Neural crest cell (in vitro differentiated cells): ENCODE measurements at regions not wholly inside any gene's neighbourhood (a gene's known extent, or its start where the extent isn't known, plus 50 kb on each side); places are given as distances from the start of the nearest gene placed in this dataset.

Experiments used
- DNase-seq: peaks from one replicate; pipeline ENCODE4 v3.0.0; 2021; ENCODE audit warnings: low read depth, mixed read lengths, low spot score
- H3K27ac Mint-ChIP-seq: one replicate; pipeline ENCODE4 v1.8.0; 2021; ENCODE audit warnings: mild to moderate bottlenecking, mixed read lengths; ENCODE audit not compliant: unreplicated experiment
- H3K27me3 Mint-ChIP-seq: 2 replicates; pipeline ENCODE4 v1.8.0; 2021; ENCODE audit warnings: low read depth, mild to moderate bottlenecking, mixed read lengths
- H3K36me3 Mint-ChIP-seq: 2 replicates; pipeline ENCODE4 v1.8.0; 2021; ENCODE audit warnings: low read depth, mild to moderate bottlenecking, mixed read lengths
- H3K4me1 Mint-ChIP-seq: 2 replicates; pipeline ENCODE4 v1.8.0; 2021; ENCODE audit warnings: mixed read lengths
- H3K4me3 Mint-ChIP-seq: one replicate; pipeline ENCODE4 v1.8.0; 2021; ENCODE audit warnings: mild to moderate bottlenecking, mixed read lengths
- H3K9me3 Mint-ChIP-seq: 2 replicates; pipeline ENCODE4 v1.8.0; 2021; ENCODE audit warnings: mixed read lengths
- TF ChIP-seq, protein P1 (sequence below): fragments of 200-600 bp; sonication (generic); conservative IDR thresholded peaks from 2 replicates; pipeline ENCODE4 v1.5.0; 2021; ENCODE audit warnings: antibody characterized with exemption, mild to moderate bottlenecking

DNA sequence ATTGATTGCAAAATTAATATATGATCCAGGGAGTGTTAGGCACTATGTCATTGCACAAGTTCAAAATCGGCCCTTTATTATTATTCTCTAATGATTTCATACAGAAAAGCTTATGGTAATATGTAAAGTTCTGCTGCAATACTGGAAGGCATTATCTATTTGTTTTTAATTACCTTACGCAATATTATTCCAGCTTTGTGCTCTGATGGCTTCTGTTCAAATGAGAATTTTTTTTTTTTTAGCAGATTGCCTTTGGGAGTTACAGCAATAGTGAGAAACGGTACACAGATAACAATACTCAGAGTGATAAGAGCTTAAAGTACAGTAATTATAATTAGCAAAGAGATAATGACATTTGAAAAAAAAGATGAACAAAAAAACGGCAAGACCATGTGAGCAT, 602.2 kb upstream of the ALCAM start:
- Mint-ChIP-seq H3K27me3 (no peaks in the 10 kb centered on the region), H3K36me3 (no peaks in the 10 kb centered on the region), H3K4me1 (peaks cover 7% of the 10 kb centered on the region), H3K27ac (no peak overlapping the region), H3K4me3 (no peak overlapping the region), H3K9me3 (peaks cover 2% of the 10 kb centered on the region)
- DNase-seq, result no peak
- TF ChIP-seq, protein P1, sequence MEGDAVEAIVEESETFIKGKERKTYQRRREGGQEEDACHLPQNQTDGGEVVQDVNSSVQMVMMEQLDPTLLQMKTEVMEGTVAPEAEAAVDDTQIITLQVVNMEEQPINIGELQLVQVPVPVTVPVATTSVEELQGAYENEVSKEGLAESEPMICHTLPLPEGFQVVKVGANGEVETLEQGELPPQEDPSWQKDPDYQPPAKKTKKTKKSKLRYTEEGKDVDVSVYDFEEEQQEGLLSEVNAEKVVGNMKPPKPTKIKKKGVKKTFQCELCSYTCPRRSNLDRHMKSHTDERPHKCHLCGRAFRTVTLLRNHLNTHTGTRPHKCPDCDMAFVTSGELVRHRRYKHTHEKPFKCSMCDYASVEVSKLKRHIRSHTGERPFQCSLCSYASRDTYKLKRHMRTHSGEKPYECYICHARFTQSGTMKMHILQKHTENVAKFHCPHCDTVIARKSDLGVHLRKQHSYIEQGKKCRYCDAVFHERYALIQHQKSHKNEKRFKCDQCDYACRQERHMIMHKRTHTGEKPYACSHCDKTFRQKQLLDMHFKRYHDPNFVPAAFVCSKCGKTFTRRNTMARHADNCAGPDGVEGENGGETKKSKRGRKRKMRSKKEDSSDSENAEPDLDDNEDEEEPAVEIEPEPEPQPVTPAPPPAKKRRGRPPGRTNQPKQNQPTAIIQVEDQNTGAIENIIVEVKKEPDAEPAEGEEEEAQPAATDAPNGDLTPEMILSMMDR, result no peak

DNA sequence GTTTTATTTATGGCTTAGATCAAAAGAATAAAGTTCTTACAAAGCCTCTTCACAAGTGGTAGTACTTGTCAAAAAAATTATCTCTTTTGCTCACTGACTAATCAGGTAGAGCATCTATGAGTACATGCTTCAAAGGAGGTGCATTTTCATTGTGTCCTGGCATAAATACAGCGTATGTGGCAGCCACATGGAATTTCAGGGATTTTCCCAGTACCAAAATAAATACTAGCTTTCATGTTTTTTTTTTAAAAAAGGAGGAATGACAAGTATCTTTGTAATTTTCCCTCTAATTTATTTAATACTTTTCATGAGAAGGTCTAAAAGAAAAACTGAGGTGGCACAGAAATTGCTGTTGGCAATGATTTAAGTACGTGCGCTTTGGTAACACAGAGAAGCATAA, 597.8 kb upstream of the ALCAM start:
- no peak for DNase-seq
- H3K27ac Mint-ChIP-seq, result no peak overlapping the region
- no peaks in the 10 kb centered on the region for H3K9me3 Mint-ChIP-seq
- no peaks in the 10 kb centered on the region for H3K27me3 Mint-ChIP-seq
- TF ChIP-seq, protein P1, result no peak
- no peaks in the 10 kb centered on the region for H3K36me3 Mint-ChIP-seq
- H3K4me1 Mint-ChIP-seq, result no peaks in the 10 kb centered on the region
- H3K4me3 Mint-ChIP-seq, result no peak overlapping the region

DNA sequence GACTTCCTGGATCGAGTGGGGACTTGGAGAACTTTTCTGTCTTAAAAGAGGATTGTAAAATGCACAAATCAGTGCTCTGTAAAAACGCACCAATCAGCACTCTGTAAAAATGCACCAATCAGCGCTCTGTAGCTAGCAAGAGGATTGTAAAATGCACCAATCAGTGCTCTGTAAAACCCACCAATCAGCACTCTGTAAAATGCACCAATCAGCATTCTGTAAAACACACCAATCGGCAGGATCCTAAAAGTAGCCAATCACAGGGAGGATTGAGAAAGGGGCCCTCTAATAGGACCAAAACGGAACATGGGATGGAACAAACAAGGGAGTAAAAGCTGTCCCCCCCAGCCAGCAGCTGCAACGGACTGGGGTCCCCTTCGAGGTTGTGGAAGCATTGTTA, 587.4 kb upstream of the ALCAM start:
- no peak for DNase-seq
- Mint-ChIP-seq H3K36me3 (peaks cover 3% of the 10 kb centered on the region), H3K27me3 (no peaks in the 10 kb centered on the region), H3K9me3 (peaks cover 4% of the 10 kb centered on the region), H3K4me1 (no peaks in the 10 kb centered on the region), H3K4me3 (no peak overlapping the region), H3K27ac (no peak overlapping the region)
- TF ChIP-seq, protein P1, result no peak

- Mint-ChIP-seq H3K4me1 (peaks cover 6% of the 10 kb centered on the region), H3K27me3 (no peaks in the 10 kb centered on the region), H3K36me3 (peaks cover 7% of the 10 kb centered on the region), H3K9me3 (peaks cover 4% of the 10 kb centered on the region), H3K27ac (no peak overlapping the region), H3K4me3 (no peak overlapping the region)
- TF ChIP-seq, protein P1, result no peak
- DNase-seq, result no peak
Observed at GRCh38 chr3:104781112-104781511, 585.6 kb upstream of the ALCAM start.

GRCh38 chr3:104785947-104786346, 580.8 kb upstream of the ALCAM start:
- H3K4me3 Mint-ChIP-seq, result no peak overlapping the region
- H3K27me3 Mint-ChIP-seq, result no peaks in the 10 kb centered on the region
- DNase-seq, result no peak
- TF ChIP-seq, protein P1, result no peak
- no peaks in the 10 kb centered on the region for H3K9me3 Mint-ChIP-seq
- H3K27ac Mint-ChIP-seq, result peak overlapping the region; percentile 81
- H3K36me3 Mint-ChIP-seq, result peaks cover 4% of the 10 kb centered on the region
- peaks cover 24% of the 10 kb centered on the region for H3K4me1 Mint-ChIP-seq

- TF ChIP-seq, protein P1, result no peak
- H3K36me3 Mint-ChIP-seq, result peaks cover 4% of the 10 kb centered on the region
- H3K4me1 Mint-ChIP-seq, result peaks cover 30% of the 10 kb centered on the region
- H3K9me3 Mint-ChIP-seq, result peaks cover 2% of the 10 kb centered on the region
- no peak for DNase-seq
- H3K4me3 Mint-ChIP-seq, result peak overlapping the region; percentile 30
- no peaks in the 10 kb centered on the region for H3K27me3 Mint-ChIP-seq
- H3K27ac Mint-ChIP-seq, result no peak overlapping the region
Observed at GRCh38 chr3:104787306-104787705, 579.4 kb upstream of the ALCAM start.
